GM23338 (cell line): ENCODE measurements at regions not wholly inside any gene's neighbourhood (a gene's known extent, or its start where the extent isn't known, plus 50 kb on each side); places are given as distances from the start of the nearest gene placed in this dataset.

Experiments used
- ATAC-seq: fragments of 200-7000 bp; cut with Tn5 transposase; 3 replicates; pipeline ENCODE4 v1.9.1; 2020
- DNase-seq: peaks from one replicate; pipeline ENCODE4 v3.0.0-alpha.2; 2015; ENCODE audit warnings: low spot score
- H2AFZ ChIP-seq: fragments of 200-600 bp; sonication (generic); 2 replicates; pipeline ENCODE4 v1.8.0; 2016; ENCODE audit warnings: antibody characterized with exemption, mild to moderate bottlenecking, moderate library complexity
- H3F3A ChIP-seq: fragments of 200-600 bp; sonication (generic); replicated peaks from 2 replicates; pipeline ENCODE4 v1.8.0; 2017; ENCODE audit warnings: antibody characterized with exemption, mixed run types, low read depth
- H3K27ac ChIP-seq: fragments of 200-600 bp; sonication (generic); 2 replicates; pipeline ENCODE4 v1.6.1; 2016; ENCODE audit warnings: low read depth
- H3K27me3 ChIP-seq: fragments of 200-600 bp; sonication (generic); 2 replicates; pipeline ENCODE4 v1.8.0; 2016; ENCODE audit warnings: mild to moderate bottlenecking, mixed run types, moderate library complexity; ENCODE audit not compliant: insufficient read depth
- H3K36me3 ChIP-seq: fragments of 200-600 bp; sonication (generic); 2 replicates; pipeline ENCODE4 v1.8.0; 2016; ENCODE audit warnings: mild to moderate bottlenecking; ENCODE audit not compliant: insufficient read depth
- H3K4me1 ChIP-seq: fragments of 200-600 bp; sonication (generic); 2 replicates; pipeline ENCODE4 v1.8.0; 2016; ENCODE audit warnings: mild to moderate bottlenecking, moderate library complexity; ENCODE audit not compliant: insufficient read depth
- H3K4me2 ChIP-seq: fragments of 200-600 bp; sonication (generic); 2 replicates; pipeline ENCODE4 v1.7.1; 2017; ENCODE audit warnings: mixed run types
- H3K4me3 ChIP-seq: fragments of 200-600 bp; sonication (generic); 2 replicates; pipeline ENCODE4 v1.6.1; 2016; ENCODE audit warnings: mixed run types
- H3K79me2 ChIP-seq: fragments of 200-600 bp; sonication (generic); replicated peaks from 2 replicates; pipeline ENCODE4 v1.8.0; 2017; ENCODE audit warnings: mild to moderate bottlenecking; ENCODE audit not compliant: insufficient read depth
- H3K9me2 ChIP-seq: fragments of 200-600 bp; sonication (generic); 2 replicates; pipeline ENCODE4 v1.8.0; 2017; ENCODE audit not compliant: insufficient read depth
- H4K20me1 ChIP-seq: fragments of 200-600 bp; sonication (generic); replicated peaks from 2 replicates; pipeline ENCODE4 v1.8.0; 2017; ENCODE audit warnings: mild to moderate bottlenecking; ENCODE audit not compliant: insufficient read depth
- H3K27ac Mint-ChIP-seq: 2 replicates; pipeline ENCODE4 v1.8.0; 2020; ENCODE audit warnings: inconsistent platforms, mild to moderate bottlenecking, moderate library complexity, mixed read lengths
- H3K27me3 Mint-ChIP-seq: 3 replicates; pipeline ENCODE4 v1.8.0; 2022; ENCODE audit warnings: low read depth, mild to moderate bottlenecking, moderate library complexity, mixed read lengths, inconsistent platforms; ENCODE audit not compliant: insufficient read depth, poor library complexity
- H3K36me3 Mint-ChIP-seq: 3 replicates; pipeline ENCODE4 v1.8.0; 2021; ENCODE audit warnings: low read depth, mild to moderate bottlenecking, inconsistent platforms, moderate library complexity, mixed read lengths
- H3K4me1 Mint-ChIP-seq: 3 replicates; pipeline ENCODE4 v1.8.0; 2020; ENCODE audit warnings: mild to moderate bottlenecking, inconsistent platforms, mixed read lengths
- H3K4me3 Mint-ChIP-seq: 3 replicates; pipeline ENCODE4 v1.8.0; 2021; ENCODE audit warnings: moderate library complexity, mild to moderate bottlenecking, inconsistent platforms, mixed read lengths
- H3K9me3 Mint-ChIP-seq: 3 replicates; pipeline ENCODE4 v1.8.0; 2020; ENCODE audit warnings: moderate library complexity, mild to moderate bottlenecking, inconsistent platforms, mixed read lengths
- EZH2phosphoT487 ChIP-seq: fragments of 200-600 bp; sonication (generic); IDR thresholded peaks from one replicate; pipeline ENCODE4 v1.8.1; 2018; ENCODE audit warnings: antibody characterized with exemption; ENCODE audit not compliant: unreplicated experiment
- TF ChIP-seq, protein P1 (sequence below), 2 experiments: fragments of 200-600 bp in 1 of 2; sonication (generic) in 1 of 2; conservative IDR thresholded peaks; 2 replicates each; pipeline versions ENCODE4 v1.5.1 to v1.6.1; 2016 to 2017; ENCODE audit warnings: antibody characterized with exemption in 2 of 2, low read depth in 2 of 2, mild to moderate bottlenecking in 2 of 2, moderate library complexity in 1 of 2
- TF ChIP-seq, protein P2 (sequence below): fragments of 250-450 bp; sonication (Bioruptor Pico); IDR thresholded peaks from 2 replicates; pipeline ENCODE4 v1.5.0; 2020; ENCODE audit warnings: mild to moderate bottlenecking, moderate library complexity
- TF ChIP-seq, protein P3 (sequence below): IDR thresholded peaks from 2 replicates; pipeline ENCODE4 v1.6.1; 2016; ENCODE audit warnings: antibody characterized with exemption

DNA sequence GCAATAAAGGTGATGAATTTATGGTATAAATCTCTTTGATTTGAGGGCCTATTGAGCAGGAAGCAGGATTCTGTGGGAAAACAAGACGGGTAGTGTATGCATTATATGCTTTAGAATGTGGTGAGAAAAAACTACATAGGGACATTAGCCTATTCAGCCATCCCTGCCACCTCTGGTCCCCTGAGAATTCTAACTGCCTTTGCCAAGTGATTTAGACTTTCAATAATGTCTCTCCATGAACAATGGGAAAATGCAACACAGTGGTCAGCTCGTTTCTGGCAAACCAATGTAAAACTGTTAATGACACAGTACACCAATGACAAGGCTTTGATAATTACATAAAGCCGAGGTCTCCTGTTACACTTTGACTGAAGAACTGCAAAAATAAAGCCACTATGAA is 314.7 kb upstream of the CNTN4 start:
- Histone ChIP-seq H3K36me3 (no peaks in the 10 kb centered on the region), H3K27ac (no peak overlapping the region), H3F3A (no peaks in the 10 kb centered on the region), H3K79me2 (no peaks in the 10 kb centered on the region), H3K4me2 (no peak overlapping the region), H3K27me3 (no peaks in the 10 kb centered on the region), H3K4me1 (peaks cover 8% of the 10 kb centered on the region; the same call in 1 of the 2 replicates), H3K4me3 (no peak overlapping the region), H3K9me2 (no peaks in the 10 kb centered on the region), H2AFZ (no peak overlapping the region), H4K20me1 (no peaks in the 10 kb centered on the region)
- no peaks in the 10 kb centered on the region for H3K4me1 Mint-ChIP-seq
- peaks cover 22% of the 10 kb centered on the region for H3K36me3 Mint-ChIP-seq
- DNase-seq: no peak
- peaks cover 71% of the 10 kb centered on the region for H3K9me3 Mint-ChIP-seq
- H3K4me3 Mint-ChIP-seq: no peak overlapping the region
- ATAC-seq: no peak
- TF ChIP-seq, protein P1, sequence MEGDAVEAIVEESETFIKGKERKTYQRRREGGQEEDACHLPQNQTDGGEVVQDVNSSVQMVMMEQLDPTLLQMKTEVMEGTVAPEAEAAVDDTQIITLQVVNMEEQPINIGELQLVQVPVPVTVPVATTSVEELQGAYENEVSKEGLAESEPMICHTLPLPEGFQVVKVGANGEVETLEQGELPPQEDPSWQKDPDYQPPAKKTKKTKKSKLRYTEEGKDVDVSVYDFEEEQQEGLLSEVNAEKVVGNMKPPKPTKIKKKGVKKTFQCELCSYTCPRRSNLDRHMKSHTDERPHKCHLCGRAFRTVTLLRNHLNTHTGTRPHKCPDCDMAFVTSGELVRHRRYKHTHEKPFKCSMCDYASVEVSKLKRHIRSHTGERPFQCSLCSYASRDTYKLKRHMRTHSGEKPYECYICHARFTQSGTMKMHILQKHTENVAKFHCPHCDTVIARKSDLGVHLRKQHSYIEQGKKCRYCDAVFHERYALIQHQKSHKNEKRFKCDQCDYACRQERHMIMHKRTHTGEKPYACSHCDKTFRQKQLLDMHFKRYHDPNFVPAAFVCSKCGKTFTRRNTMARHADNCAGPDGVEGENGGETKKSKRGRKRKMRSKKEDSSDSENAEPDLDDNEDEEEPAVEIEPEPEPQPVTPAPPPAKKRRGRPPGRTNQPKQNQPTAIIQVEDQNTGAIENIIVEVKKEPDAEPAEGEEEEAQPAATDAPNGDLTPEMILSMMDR (conservative IDR thresholded peaks at IDR 0.05; ENCODE audit: low read depth in 2 of 2): no peak
- TF ChIP-seq, protein P2, sequence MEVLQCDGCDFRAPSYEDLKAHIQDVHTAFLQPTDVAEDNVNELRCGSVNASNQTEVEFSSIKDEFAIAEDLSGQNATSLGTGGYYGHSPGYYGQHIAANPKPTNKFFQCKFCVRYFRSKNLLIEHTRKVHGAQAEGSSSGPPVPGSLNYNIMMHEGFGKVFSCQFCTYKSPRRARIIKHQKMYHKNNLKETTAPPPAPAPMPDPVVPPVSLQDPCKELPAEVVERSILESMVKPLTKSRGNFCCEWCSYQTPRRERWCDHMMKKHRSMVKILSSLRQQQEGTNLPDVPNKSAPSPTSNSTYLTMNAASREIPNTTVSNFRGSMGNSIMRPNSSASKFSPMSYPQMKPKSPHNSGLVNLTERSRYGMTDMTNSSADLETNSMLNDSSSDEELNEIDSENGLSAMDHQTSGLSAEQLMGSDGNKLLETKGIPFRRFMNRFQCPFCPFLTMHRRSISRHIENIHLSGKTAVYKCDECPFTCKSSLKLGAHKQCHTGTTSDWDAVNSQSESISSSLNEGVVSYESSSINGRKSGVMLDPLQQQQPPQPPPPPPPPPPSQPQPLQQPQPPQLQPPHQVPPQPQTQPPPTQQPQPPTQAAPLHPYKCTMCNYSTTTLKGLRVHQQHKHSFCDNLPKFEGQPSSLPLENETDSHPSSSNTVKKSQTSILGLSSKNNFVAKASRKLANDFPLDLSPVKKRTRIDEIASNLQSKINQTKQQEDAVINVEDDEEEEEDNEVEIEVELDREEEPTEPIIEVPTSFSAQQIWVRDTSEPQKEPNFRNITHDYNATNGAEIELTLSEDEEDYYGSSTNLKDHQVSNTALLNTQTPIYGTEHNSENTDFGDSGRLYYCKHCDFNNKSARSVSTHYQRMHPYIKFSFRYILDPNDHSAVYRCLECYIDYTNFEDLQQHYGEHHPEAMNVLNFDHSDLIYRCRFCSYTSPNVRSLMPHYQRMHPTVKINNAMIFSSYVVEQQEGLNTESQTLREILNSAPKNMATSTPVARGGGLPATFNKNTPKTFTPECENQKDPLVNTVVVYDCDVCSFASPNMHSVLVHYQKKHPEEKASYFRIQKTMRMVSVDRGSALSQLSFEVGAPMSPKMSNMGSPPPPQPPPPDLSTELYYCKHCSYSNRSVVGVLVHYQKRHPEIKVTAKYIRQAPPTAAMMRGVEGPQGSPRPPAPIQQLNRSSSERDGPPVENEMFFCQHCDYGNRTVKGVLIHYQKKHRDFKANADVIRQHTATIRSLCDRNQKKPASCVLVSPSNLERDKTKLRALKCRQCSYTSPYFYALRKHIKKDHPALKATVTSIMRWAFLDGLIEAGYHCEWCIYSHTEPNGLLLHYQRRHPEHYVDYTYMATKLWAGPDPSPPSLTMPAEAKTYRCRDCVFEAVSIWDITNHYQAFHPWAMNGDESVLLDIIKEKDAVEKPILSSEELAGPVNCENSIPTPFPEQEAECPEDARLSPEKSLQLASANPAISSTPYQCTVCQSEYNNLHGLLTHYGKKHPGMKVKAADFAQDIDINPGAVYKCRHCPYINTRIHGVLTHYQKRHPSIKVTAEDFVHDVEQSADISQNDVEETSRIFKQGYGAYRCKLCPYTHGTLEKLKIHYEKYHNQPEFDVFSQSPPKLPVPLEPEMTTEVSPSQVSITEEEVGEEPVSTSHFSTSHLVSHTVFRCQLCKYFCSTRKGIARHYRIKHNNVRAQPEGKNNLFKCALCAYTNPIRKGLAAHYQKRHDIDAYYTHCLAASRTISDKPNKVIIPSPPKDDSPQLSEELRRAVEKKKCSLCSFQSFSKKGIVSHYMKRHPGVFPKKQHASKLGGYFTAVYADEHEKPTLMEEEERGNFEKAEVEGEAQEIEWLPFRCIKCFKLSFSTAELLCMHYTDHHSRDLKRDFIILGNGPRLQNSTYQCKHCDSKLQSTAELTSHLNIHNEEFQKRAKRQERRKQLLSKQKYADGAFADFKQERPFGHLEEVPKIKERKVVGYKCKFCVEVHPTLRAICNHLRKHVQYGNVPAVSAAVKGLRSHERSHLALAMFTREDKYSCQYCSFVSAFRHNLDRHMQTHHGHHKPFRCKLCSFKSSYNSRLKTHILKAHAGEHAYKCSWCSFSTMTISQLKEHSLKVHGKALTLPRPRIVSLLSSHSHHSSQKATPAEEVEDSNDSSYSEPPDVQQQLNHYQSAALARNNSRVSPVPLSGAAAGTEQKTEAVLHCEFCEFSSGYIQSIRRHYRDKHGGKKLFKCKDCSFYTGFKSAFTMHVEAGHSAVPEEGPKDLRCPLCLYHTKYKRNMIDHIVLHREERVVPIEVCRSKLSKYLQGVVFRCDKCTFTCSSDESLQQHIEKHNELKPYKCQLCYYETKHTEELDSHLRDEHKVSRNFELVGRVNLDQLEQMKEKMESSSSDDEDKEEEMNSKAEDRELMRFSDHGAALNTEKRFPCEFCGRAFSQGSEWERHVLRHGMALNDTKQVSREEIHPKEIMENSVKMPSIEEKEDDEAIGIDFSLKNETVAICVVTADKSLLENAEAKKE: no peak
- no peak for TF ChIP-seq EZH2phosphoT487
- TF ChIP-seq, protein P3, sequence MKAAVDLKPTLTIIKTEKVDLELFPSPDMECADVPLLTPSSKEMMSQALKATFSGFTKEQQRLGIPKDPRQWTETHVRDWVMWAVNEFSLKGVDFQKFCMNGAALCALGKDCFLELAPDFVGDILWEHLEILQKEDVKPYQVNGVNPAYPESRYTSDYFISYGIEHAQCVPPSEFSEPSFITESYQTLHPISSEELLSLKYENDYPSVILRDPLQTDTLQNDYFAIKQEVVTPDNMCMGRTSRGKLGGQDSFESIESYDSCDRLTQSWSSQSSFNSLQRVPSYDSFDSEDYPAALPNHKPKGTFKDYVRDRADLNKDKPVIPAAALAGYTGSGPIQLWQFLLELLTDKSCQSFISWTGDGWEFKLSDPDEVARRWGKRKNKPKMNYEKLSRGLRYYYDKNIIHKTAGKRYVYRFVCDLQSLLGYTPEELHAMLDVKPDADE: no peak
- H3K27ac Mint-ChIP-seq: no peak overlapping the region
- H3K27me3 Mint-ChIP-seq: peaks cover 2% of the 10 kb centered on the region
